Chondrocyte (in vitro differentiated cells): ENCODE measurements at regions not wholly inside any gene's neighbourhood (a gene's known extent, or its start where the extent isn't known, plus 50 kb on each side); places are given as distances from the start of the nearest gene placed in this dataset.

Experiments
- DNase-seq: peaks from one replicate; pipeline ENCODE4 v3.0.0; 2021; ENCODE audit warnings: mixed read lengths, low spot score
- H3K27ac Mint-ChIP-seq: one replicate; pipeline ENCODE4 v1.8.0; 2021; ENCODE audit warnings: mild to moderate bottlenecking, moderate library complexity, mixed read lengths; ENCODE audit not compliant: unreplicated experiment
- H3K27me3 Mint-ChIP-seq: 2 replicates; pipeline ENCODE4 v1.8.0; 2021; ENCODE audit warnings: low read depth, mixed read lengths
- H3K36me3 Mint-ChIP-seq: 2 replicates; pipeline ENCODE4 v1.8.0; 2021; ENCODE audit warnings: low read depth, mixed read lengths
- H3K4me1 Mint-ChIP-seq: 2 replicates; pipeline ENCODE4 v1.8.0; 2021; ENCODE audit warnings: low read depth, mild to moderate bottlenecking, mixed read lengths
- H3K4me3 Mint-ChIP-seq: one replicate; pipeline ENCODE4 v1.8.0; 2021; ENCODE audit warnings: mild to moderate bottlenecking, moderate library complexity, mixed read lengths; ENCODE audit not compliant: unreplicated experiment
- H3K9me3 Mint-ChIP-seq: 2 replicates; pipeline ENCODE4 v1.8.0; 2021; ENCODE audit warnings: low read depth, mixed read lengths
- CTCF ChIP-seq: fragments of 200-600 bp; sonication (generic); IDR thresholded peaks from 2 replicates; pipeline ENCODE4 v1.5.0; 2021; ENCODE audit warnings: antibody characterized with exemption, mild to moderate bottlenecking, moderate library complexity

- Mint-ChIP-seq H3K36me3 (no peaks in the 10 kb centered on the region), H3K9me3 (no peaks in the 10 kb centered on the region), H3K4me1 (peaks cover 12% of the 10 kb centered on the region), H3K4me3 (no peak overlapping the region), H3K27me3 (no peaks in the 10 kb centered on the region), H3K27ac (no peak overlapping the region)
- no peak for TF ChIP-seq CTCF
- DNase-seq = no peak
Measured at GRCh38 chr2:8605351-8606065, 76.3 kb upstream of the ID2 start.

- no peak overlapping the region for H3K4me3 Mint-ChIP-seq
- no peaks in the 10 kb centered on the region for H3K9me3 Mint-ChIP-seq
- no peaks in the 10 kb centered on the region for H3K36me3 Mint-ChIP-seq
- H3K27me3 Mint-ChIP-seq = no peaks in the 10 kb centered on the region
- no peak for TF ChIP-seq CTCF
- no peak for DNase-seq
- peaks cover 12% of the 10 kb centered on the region for H3K4me1 Mint-ChIP-seq
- no peak overlapping the region for H3K27ac Mint-ChIP-seq
Measured at GRCh38 chr2:8606226-8606625, 75.6 kb upstream of the ID2 start.

- H3K4me1 Mint-ChIP-seq = peaks cover 12% of the 10 kb centered on the region
- DNase-seq = peak; percentile 24
Measured at GRCh38 chr2:8606649-8607550, 75.0 kb upstream of the ID2 start.

GRCh38 chr2:8607606-8608005 is 74.2 kb upstream of the ID2 start:
- H3K36me3 Mint-ChIP-seq = no peaks in the 10 kb centered on the region
- TF ChIP-seq CTCF = no peak
- no peaks in the 10 kb centered on the region for H3K9me3 Mint-ChIP-seq
- no peak for DNase-seq
- no peak overlapping the region for H3K4me3 Mint-ChIP-seq
- H3K4me1 Mint-ChIP-seq = peaks cover 12% of the 10 kb centered on the region
- H3K27ac Mint-ChIP-seq = peak overlapping the region; percentile 66
- no peaks in the 10 kb centered on the region for H3K27me3 Mint-ChIP-seq

More at GRCh38 chr2:8606649-8607550, 75.0 kb upstream of the ID2 start:
- no peaks in the 10 kb centered on the region for H3K9me3 Mint-ChIP-seq
- H3K27ac Mint-ChIP-seq = no peak overlapping the region
- no peak overlapping the region for H3K4me3 Mint-ChIP-seq
- H3K36me3 Mint-ChIP-seq = no peaks in the 10 kb centered on the region
- no peak for TF ChIP-seq CTCF
- no peaks in the 10 kb centered on the region for H3K27me3 Mint-ChIP-seq

GRCh38 chr2:8608411-8608954 is 73.4 kb upstream of the ID2 start:
- peaks cover 12% of the 10 kb centered on the region for H3K4me1 Mint-ChIP-seq

More at GRCh38 chr2:8608411-8608954, 73.4 kb upstream of the ID2 start:
- no peaks in the 10 kb centered on the region for H3K27me3 Mint-ChIP-seq
- H3K9me3 Mint-ChIP-seq = no peaks in the 10 kb centered on the region
- H3K27ac Mint-ChIP-seq = no peak overlapping the region
- TF ChIP-seq CTCF = no peak
- DNase-seq = no peak
- H3K4me3 Mint-ChIP-seq = no peak overlapping the region
- no peaks in the 10 kb centered on the region for H3K36me3 Mint-ChIP-seq
